ENCODE measurements at regions not wholly inside any gene's neighbourhood (a gene's known extent, or its start where the extent isn't known, plus 50 kb on each side); places are given as distances from the start of the nearest gene placed in this dataset.

DNA sequence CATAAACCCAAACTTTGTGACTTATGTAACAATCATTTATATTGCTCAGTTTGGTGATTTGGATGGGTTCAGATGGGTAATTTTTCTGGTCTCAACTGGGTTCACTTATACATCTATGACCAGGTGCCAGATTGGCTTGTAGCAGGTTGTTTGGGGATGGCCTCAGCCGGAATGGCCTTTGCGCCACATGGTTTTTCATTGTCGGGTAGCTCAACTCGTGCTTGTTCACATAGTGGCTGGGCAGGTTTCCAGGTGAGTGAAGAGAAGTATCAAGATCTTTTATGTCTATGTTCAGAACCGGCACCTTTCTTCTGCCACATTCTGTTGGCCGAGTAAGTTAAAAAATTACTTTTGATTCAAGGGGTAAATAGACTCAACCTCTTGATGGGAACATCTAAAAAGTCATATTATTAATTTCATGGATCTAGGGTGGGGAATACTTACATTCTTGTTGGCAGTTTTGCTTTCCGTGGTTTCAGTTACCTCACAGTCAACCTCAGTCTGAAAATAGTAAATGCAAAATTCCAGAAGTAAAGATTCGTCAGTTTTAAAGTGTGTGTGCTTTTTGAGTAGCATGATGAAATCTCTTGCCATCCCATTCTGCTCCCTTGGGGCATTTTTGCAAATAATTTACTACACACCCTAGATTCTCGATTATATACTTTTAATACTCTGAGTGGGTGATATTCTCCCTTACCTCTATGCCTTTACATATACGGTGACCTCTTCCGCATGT is 745.7 kb upstream of the CCDC54 start:
- intact Hi-C loops (cut with DNase I; ENCODE audit: low total_unique reads): no loop called here
- H3K36me3 ChIP-seq: no peaks in the 10 kb centered on the region
- no peaks in the 10 kb centered on the region for H3K4me1 ChIP-seq
- no peaks in the 10 kb centered on the region for H3K9me3 ChIP-seq
- no peak for DNase-seq
- H3K27ac ChIP-seq: no peak overlapping the region
- TF ChIP-seq, protein P1, sequence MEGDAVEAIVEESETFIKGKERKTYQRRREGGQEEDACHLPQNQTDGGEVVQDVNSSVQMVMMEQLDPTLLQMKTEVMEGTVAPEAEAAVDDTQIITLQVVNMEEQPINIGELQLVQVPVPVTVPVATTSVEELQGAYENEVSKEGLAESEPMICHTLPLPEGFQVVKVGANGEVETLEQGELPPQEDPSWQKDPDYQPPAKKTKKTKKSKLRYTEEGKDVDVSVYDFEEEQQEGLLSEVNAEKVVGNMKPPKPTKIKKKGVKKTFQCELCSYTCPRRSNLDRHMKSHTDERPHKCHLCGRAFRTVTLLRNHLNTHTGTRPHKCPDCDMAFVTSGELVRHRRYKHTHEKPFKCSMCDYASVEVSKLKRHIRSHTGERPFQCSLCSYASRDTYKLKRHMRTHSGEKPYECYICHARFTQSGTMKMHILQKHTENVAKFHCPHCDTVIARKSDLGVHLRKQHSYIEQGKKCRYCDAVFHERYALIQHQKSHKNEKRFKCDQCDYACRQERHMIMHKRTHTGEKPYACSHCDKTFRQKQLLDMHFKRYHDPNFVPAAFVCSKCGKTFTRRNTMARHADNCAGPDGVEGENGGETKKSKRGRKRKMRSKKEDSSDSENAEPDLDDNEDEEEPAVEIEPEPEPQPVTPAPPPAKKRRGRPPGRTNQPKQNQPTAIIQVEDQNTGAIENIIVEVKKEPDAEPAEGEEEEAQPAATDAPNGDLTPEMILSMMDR (IDR thresholded peaks at IDR 0.05): no peak
- H3K4me3 ChIP-seq: no peak overlapping the region
- H3K27me3 ChIP-seq: no peaks in the 10 kb centered on the region

DNA sequence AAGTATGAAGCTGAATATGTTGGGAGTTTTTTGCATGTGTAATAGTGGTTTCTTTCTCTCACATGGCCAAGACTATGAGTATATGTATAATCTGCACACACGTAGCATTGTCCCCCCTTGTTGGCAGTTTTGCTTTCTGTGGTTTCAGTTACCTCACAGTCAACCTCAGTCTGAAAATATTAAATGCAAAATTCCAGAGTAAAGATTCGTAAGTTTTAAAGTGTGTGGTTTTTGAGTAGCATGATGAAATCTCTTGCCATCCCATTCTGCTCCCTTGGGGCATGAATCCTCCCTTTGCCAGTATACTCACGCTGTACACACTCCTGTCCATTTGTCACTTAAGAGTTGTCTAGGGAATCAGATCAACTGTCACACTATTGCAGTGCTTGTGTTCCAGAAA is 742.0 kb upstream of the CCDC54 start:
- intact Hi-C loops (cut with DNase I; ENCODE audit: low total_unique reads): loop anchor here (5.0 kb wide), 1 partner anchor 277 kb away; no protein-coding TSS in a partner anchor
- H3K4me3 ChIP-seq: no peak overlapping the region
- DNase-seq: no peak
- no peaks in the 10 kb centered on the region for H3K4me1 ChIP-seq
- no peaks in the 10 kb centered on the region for H3K36me3 ChIP-seq
- no peaks in the 10 kb centered on the region for H3K9me3 ChIP-seq
- TF ChIP-seq, protein P1 (IDR thresholded peaks at IDR 0.05): no peak
- H3K27ac ChIP-seq: no peak overlapping the region
- no peaks in the 10 kb centered on the region for H3K27me3 ChIP-seq

DNA sequence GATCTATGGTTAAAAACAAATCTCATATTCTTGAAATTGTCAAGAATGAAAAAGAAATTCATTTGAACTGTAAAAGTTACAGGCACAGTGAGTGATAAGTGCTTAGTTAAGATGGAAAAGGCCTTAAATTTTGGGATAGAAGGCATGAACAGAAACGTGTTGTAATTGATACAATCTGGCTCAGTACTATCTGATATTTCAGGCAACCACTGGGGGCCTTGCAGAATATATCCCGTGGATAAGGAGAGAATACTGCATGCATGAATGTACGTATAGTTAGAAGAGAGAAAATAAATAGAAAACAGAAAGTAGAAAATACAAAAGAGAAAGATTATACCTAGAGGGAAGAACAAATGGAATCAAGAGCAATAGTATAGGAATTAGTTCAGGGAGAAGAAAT is 741.4 kb upstream of the CCDC54 start:
- H3K4me1 ChIP-seq: no peaks in the 10 kb centered on the region
- no peak overlapping the region for H3K27ac ChIP-seq
- H3K4me3 ChIP-seq: no peak overlapping the region
- H3K9me3 ChIP-seq: no peaks in the 10 kb centered on the region
- H3K36me3 ChIP-seq: no peaks in the 10 kb centered on the region
- TF ChIP-seq, protein P1 (IDR thresholded peaks at IDR 0.05): no peak
- no peak for DNase-seq
- no peaks in the 10 kb centered on the region for H3K27me3 ChIP-seq
- intact Hi-C loops (cut with DNase I; ENCODE audit: low total_unique reads): loop anchor here (5.0 kb wide), 1 partner anchor 276 kb away; no protein-coding TSS in a partner anchor

DNA sequence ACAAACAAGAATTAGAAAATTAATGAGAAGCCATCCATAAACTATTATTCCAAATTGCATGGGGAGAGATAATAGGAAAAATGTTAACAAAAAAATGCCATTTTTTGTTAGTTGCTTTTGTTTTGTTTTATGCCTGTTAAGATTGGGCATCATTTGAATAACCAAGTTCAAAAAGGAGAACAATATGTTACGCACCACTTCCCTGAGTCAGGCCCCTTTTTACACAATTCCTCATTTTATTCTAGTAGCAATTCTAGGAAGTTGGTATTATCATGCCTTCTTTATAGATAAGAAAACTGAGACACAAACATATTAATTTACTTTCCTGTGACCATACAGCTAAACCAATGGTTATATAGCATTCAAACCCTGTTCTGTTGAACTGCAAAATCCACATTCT is 736.9 kb upstream of the CCDC54 start:
- Histone ChIP-seq H3K4me1 (no peaks in the 10 kb centered on the region), H3K27me3 (no peaks in the 10 kb centered on the region), H3K9me3 (no peaks in the 10 kb centered on the region), H3K4me3 (no peak overlapping the region), H3K36me3 (no peaks in the 10 kb centered on the region), H3K27ac (no peak overlapping the region)
- DNase-seq: no peak
- intact Hi-C loops (cut with DNase I; ENCODE audit: low total_unique reads): no loop called here
- TF ChIP-seq, protein P1 (IDR thresholded peaks at IDR 0.05): no peak

DNA sequence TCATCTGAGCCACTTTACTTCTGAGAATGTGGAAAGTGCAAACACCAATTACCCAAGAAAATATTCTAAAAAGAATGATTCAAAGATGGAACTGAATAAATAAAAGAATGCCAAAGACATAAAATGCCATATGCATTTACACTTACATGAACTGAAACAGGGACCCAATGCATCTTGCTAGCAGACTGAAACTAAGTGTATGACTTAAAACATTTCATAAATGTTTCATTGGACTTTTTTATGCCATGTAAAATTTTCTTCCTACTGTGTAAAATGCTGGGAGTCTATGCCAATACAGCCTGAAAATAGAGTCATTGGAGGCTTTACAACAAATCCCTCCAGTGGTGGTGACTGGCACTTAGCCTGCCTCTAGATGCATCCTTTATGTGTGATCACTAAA is 735.1 kb upstream of the CCDC54 start:
- no peak for DNase-seq
- no peak overlapping the region for H3K27ac ChIP-seq
- intact Hi-C loops (cut with DNase I; ENCODE audit: low total_unique reads): no loop called here
- H3K27me3 ChIP-seq: no peaks in the 10 kb centered on the region
- H3K36me3 ChIP-seq: no peaks in the 10 kb centered on the region
- no peaks in the 10 kb centered on the region for H3K9me3 ChIP-seq
- H3K4me3 ChIP-seq: no peak overlapping the region
- TF ChIP-seq, protein P1 (IDR thresholded peaks at IDR 0.05): no peak
- H3K4me1 ChIP-seq: no peaks in the 10 kb centered on the region

All from tibial artery (tissue), 4 donors.